HG02759 (cell line): ENCODE measurements at regions not wholly inside any gene's neighbourhood (a gene's known extent, or its start where the extent isn't known, plus 50 kb on each side); places are given as distances from the start of the nearest gene placed in this dataset.
"Not testable (repeated sequence)": the region's sequence is repeated elsewhere in the genome, so short reads cannot be mapped to it uniquely, and the experiment has no call there.

Experiments
- ATAC-seq: cut with Tn5 transposase; IDR thresholded peaks from one replicate; pipeline ENCODE4 v1.9.1; 2021; ENCODE audit warnings: mild to moderate bottlenecking, moderate library complexity; ENCODE audit not compliant: unreplicated experiment

- no peak for ATAC-seq
Observed at GRCh38 chr6:167208819-167209576, 51.2 kb upstream of the GPR31 start.

GRCh38 chr6:167209577-167209975 lies 51.8 kb upstream of the GPR31 start:
- ATAC-seq = no peak

GRCh38 chr6:167210375-167211294 lies 52.9 kb upstream of the GPR31 start:
- ATAC-seq = no peak

- no peak for ATAC-seq
Observed at GRCh38 chr6:167211295-167211648, 53.5 kb upstream of the GPR31 start.

- peak; percentile 21 for ATAC-seq
Observed at GRCh38 chr6:167211881-167212712, 54.3 kb upstream of the GPR31 start.

- ATAC-seq = peak; percentile 87
Observed at GRCh38 chr6:167212713-167213005, 54.9 kb upstream of the GPR31 start.

GRCh38 chr6:167214206-167214605 lies 56.4 kb upstream of the GPR31 start:
- no peak for ATAC-seq

GRCh38 chr6:167215429-167216250 lies 57.9 kb upstream of the GPR31 start:
- ATAC-seq = not testable (repeated sequence)

- not testable (repeated sequence) for ATAC-seq
Observed at GRCh38 chr6:167216390-167217050, 58.7 kb upstream of the GPR31 start.

GRCh38 chr6:167217073-167217472 lies 59.3 kb upstream of the GPR31 start:
- ATAC-seq = not testable (repeated sequence)

GRCh38 chr6:167217951-167218759 lies 60.4 kb upstream of the GPR31 start:
- ATAC-seq = peak; percentile 91

GRCh38 chr6:167219079-167219478 lies 61.3 kb upstream of the GPR31 start:
- not testable (repeated sequence) for ATAC-seq

GRCh38 chr6:167219967-167220512 lies 62.3 kb upstream of the GPR31 start:
- ATAC-seq = no peak

GRCh38 chr6:167221400-167222201 lies 63.8 kb upstream of the GPR31 start:
- ATAC-seq = no peak

- ATAC-seq = not testable (repeated sequence)
Observed at GRCh38 chr6:167225566-167226382, 65.3 kb upstream of the UNC93A start.

GRCh38 chr6:167226383-167226685 lies 64.8 kb upstream of the UNC93A start:
- no peak for ATAC-seq

GRCh38 chr6:167226791-167227190 lies 64.3 kb upstream of the UNC93A start:
- ATAC-seq = no peak
